IPS-18a (cell line): ENCODE measurements at regions not wholly inside any gene's neighbourhood (a gene's known extent, or its start where the extent isn't known, plus 50 kb on each side); places are given as distances from the start of the nearest gene placed in this dataset.
"Not testable (repeated sequence)": the region's sequence is repeated elsewhere in the genome, so short reads cannot be mapped to it uniquely, and the experiment has no call there.

Source experiments
- H3K27ac ChIP-seq: one replicate; pipeline ENCODE4 v1.5.1; 2013; ENCODE audit warnings: low read length
- H3K27me3 ChIP-seq: one replicate; pipeline ENCODE4 v1.6.1; 2013; ENCODE audit warnings: mild to moderate bottlenecking, low read length; ENCODE audit not compliant: control insufficient read depth, insufficient read depth
- H3K36me3 ChIP-seq: one replicate; pipeline ENCODE4 v1.6.1; 2013; ENCODE audit warnings: low read depth, low read length; ENCODE audit not compliant: control insufficient read depth
- H3K4me1 ChIP-seq: one replicate; pipeline ENCODE4 v1.6.1; 2013; ENCODE audit warnings: low read depth, low read length; ENCODE audit not compliant: control insufficient read depth
- H3K4me3 ChIP-seq: one replicate; pipeline ENCODE4 v1.5.1; 2013; ENCODE audit warnings: low read length
- H3K9ac ChIP-seq: one replicate; pipeline ENCODE4 v1.6.1; 2013; ENCODE audit warnings: mild to moderate bottlenecking, low read length, moderate library complexity
- H3K9me3 ChIP-seq: one replicate; pipeline ENCODE4 v1.6.1; 2013; ENCODE audit warnings: low read depth, low read length; ENCODE audit not compliant: control insufficient read depth

DNA sequence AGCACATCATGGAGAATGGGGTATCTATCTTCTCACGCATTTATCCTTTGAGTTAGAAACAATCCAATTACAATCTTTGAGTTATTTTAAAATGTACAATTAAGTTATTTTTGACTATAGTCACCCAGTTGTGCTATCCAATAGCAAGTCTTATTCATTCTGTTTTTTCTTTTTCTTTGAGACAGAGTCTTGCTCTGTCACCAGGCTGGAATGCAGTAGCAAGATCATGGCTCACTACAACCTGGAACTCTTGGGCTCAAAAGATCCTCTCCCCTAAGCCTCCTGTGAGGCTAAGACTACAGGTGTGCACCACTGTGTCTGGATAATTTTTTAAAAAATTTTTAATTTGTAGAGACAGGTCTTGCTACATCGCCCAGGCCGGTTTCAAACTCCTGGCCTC lies 201.5 kb upstream of the ZNF217 start:
- Histone ChIP-seq H3K27me3 (no peaks in the 10 kb centered on the region), H3K4me1 (peaks cover 6% of the 10 kb centered on the region), H3K4me3 (no peak overlapping the region), H3K9ac (no peak overlapping the region), H3K27ac (no peak overlapping the region), H3K36me3 (no peaks in the 10 kb centered on the region), H3K9me3 (no peaks in the 10 kb centered on the region)

DNA sequence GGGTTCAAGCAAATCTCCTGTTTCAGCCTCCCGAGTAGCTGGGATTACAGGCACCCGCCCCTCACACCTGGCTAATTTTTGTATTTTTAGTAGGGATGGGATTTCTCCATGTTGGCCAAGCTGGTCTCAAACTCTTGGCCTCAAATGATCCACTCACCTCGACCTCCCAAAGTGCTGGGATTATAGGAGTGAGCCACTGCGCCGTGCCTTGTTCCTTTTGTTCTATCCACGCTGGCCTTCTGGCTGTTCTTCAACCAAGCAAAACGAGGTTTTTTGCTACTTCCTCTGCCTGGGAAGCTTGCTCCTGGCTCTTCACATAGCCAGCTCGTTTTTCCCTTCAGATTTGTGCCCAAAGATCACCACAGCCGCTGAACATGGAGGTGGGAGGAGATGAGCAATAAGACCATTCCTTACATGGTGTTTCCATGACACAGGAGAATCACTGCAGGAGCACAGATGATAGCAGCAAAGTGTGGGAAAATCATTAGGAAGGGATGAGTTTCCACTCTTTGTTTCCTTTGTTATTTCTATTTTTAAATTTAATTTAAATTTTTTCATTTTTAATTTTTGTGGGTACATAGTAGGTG lies 201.0 kb upstream of the ZNF217 start:
- Histone ChIP-seq H3K4me1 (peaks cover 10% of the 10 kb centered on the region), H3K9me3 (no peaks in the 10 kb centered on the region), H3K27ac (no peak overlapping the region), H3K27me3 (no peaks in the 10 kb centered on the region), H3K36me3 (no peaks in the 10 kb centered on the region), H3K4me3 (no peak overlapping the region), H3K9ac (no peak overlapping the region)

DNA sequence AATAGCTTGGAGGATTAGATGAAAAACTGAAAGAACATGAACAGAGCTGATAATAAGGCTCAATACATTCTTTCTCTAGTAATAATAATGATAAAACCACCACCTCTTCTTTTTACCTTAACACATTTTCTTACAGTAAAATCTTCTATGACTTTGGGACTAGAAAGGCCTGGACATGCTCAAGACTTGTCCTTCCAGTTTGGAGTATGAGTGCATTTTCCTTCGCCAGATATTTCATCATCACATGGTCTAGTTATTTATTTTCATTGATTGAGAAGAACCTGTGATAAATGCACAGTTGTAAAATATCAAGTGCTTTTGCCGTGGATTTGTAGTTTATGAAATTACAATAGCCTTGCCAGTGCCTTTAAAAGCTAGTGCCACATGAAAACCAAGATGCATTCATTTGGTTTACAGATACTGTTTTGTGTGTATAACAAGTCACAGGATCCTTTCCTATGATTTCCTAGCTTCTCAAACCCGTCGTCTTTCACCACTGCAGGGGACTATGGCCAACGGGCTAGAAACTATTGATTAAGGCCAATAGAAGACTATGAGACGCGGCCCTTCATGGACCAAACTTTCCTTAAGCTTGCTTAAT lies 200.2 kb upstream of the ZNF217 start:
- H3K9ac ChIP-seq, result no peak overlapping the region
- H3K27me3 ChIP-seq, result no peaks in the 10 kb centered on the region
- H3K27ac ChIP-seq, result no peak overlapping the region
- peaks cover 15% of the 10 kb centered on the region for H3K4me1 ChIP-seq
- no peaks in the 10 kb centered on the region for H3K36me3 ChIP-seq
- no peak overlapping the region for H3K4me3 ChIP-seq
- no peaks in the 10 kb centered on the region for H3K9me3 ChIP-seq

DNA sequence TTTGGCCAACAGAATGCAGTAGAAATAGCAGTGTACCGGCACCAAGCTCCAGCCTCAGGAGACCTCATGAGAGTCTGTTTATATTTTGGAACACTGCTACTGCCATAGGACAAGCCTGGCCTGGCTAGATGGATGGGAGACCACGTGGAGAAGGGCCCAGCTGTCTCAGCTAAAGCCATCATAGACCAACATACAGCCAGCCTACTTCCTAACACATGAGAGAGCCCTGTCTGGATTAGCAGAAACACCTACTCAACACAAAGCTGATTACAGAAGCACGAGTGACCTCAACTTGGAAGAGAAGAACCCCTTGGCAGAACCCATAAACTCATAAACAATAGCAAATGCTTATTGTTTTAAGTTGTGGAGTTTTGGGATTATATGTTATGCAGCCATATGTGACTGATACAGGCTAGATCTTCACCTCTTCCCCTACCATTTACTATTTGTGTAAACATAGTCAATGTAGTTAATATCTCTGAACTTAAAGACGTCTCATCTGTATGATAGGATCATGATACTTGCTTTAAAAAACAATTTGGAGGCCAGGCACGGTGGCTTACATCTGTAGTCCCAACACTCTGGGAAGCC lies 199.4 kb upstream of the ZNF217 start:
- Histone ChIP-seq H3K9me3 (no peaks in the 10 kb centered on the region), H3K27ac (no peak overlapping the region), H3K9ac (no peak overlapping the region), H3K27me3 (no peaks in the 10 kb centered on the region), H3K4me3 (no peak overlapping the region), H3K4me1 (peaks cover 15% of the 10 kb centered on the region), H3K36me3 (no peaks in the 10 kb centered on the region)

DNA sequence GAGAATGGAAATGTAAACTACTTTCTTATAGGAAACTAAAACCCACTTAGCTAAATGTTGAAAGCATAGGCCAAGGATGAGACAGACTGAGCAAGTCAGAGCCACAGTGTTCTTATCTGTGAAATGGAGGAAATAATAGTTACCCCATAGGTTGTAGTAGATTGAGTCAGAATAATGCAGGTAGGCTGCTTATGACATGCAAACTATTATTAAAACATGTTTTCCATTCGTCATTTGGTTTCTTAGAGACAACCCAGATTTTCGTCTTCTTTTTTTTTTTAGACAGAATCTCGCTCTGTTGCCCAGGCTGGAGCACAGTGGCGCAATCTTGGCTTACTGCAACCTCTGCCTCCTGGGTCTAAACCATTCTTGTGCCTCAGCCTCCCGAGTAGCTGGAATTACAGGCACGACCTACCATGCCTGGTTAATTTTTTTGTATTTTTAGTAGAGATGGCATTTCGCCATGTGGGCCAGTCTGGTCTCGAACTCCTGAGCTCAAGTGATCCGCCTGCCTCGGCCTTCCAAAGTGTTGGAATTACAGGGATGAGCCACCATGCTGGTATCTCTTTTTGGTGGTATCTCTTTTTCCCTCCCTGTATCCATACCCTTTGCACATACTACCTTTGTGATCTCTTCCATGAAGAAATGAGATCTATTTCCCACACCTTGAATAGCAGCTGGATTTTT lies 196.5 kb upstream of the ZNF217 start:
- H3K4me3 ChIP-seq, result no peak overlapping the region
- peaks cover 25% of the 10 kb centered on the region for H3K4me1 ChIP-seq
- no peak overlapping the region for H3K27ac ChIP-seq
- no peak overlapping the region for H3K9ac ChIP-seq
- H3K27me3 ChIP-seq, result no peaks in the 10 kb centered on the region
- no peaks in the 10 kb centered on the region for H3K9me3 ChIP-seq
- H3K36me3 ChIP-seq, result no peaks in the 10 kb centered on the region

DNA sequence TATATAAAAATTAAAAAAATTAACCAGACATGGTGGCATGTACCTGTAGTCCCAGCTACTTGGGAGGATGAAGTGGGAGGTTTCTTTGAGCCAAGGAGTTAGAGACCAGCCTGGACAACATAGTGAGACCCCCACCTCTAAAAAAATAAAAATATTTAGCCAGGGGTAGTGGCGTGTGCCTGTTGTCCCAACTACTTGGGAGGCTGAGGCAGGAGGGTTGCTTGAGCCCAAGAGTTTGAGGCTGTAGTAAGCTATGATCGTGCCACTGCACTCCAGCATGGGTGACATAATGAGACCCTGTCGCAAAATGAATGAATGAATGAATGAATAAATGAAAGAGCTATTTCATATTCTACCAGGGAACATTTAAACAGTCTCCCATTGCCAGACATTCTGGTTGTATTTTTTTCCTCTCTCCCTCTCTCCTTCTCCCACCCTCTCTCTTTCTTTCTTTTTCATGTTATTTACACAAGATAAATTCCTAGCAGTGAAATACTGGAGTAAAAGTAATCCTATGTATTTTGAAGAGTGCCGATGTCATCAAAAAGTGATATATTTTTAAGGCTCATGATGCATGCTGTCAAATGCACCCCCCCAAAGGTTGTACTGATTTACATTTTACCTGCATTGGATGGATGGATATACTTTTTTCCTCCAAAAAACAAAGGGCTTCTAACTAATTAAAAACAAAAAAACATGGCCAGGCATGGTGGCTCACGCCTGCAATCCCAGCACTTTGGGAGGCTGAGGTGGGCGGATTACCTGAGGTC lies 194.8 kb upstream of the ZNF217 start:
- H3K36me3 ChIP-seq, result no peaks in the 10 kb centered on the region
- H3K4me1 ChIP-seq, result peaks cover 25% of the 10 kb centered on the region
- no peaks in the 10 kb centered on the region for H3K9me3 ChIP-seq
- H3K27me3 ChIP-seq, result no peaks in the 10 kb centered on the region
- H3K4me3 ChIP-seq, result no peak overlapping the region
- H3K9ac ChIP-seq, result no peak overlapping the region
- no peak overlapping the region for H3K27ac ChIP-seq

DNA sequence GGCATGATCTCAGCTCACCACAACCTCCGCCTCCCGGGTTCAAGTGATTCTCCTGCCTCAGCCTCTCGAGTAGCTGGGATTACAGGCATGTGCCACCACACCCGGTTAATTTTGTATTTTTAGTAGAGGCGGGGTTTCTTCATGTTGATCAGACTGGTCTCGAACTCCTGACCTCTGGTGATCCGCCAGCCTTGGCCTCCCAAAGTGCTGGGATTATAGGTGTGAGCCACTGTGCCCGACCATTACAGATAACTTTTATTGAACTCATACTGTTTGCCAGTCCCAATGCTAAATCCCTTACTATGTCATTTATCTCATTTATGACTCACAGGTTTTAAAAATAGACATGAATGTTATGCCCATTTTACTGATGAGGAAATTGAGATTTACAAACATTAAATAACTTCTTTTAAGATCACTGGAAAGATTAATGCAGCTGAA lies 193.9 kb upstream of the ZNF217 start:
- not testable (repeated sequence) for H3K36me3 ChIP-seq, H3K4me3 ChIP-seq, H3K27me3 ChIP-seq, H3K9me3 ChIP-seq, H3K9ac ChIP-seq, H3K27ac ChIP-seq
- peaks cover 25% of the 10 kb centered on the region for H3K4me1 ChIP-seq

DNA sequence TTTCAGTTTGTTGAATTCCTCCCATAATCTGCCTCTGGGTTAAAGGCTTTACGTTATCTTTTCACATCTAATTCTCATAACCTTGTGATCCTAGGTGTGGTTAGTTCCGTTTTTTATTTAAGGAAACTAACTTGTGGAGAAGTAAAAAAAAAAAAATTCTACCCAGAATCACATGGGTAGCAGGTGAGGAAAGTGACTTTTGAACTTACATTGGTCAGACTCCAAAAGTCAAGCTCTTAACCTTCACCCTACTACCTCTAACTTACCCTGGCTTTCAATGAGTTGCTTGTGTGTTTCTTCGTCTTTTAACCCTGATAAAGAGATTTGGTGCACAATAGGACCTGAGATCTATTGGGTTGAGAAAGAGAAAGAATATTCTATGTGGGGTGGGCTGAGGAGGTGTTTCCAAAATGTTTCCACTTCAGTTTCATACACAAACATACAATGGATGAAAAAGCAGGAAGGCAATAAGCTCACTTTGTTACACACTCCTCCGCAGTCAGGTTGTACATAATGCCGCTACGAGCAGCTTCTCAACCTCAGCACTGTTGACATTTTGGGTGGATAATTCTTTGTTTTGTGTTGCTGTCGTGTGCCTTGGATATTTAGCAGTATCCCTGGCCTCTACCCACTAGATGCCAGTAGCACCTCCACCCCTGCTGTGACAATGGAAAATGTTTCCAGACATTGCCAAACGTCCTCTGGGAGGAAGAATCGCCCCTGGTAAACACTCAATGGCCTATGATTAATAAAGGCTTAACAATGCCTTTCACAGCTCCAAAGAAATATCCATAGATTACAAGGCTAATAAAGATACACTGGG lies 193.0 kb upstream of the ZNF217 start:
- H3K9me3 ChIP-seq, result no peaks in the 10 kb centered on the region

DNA sequence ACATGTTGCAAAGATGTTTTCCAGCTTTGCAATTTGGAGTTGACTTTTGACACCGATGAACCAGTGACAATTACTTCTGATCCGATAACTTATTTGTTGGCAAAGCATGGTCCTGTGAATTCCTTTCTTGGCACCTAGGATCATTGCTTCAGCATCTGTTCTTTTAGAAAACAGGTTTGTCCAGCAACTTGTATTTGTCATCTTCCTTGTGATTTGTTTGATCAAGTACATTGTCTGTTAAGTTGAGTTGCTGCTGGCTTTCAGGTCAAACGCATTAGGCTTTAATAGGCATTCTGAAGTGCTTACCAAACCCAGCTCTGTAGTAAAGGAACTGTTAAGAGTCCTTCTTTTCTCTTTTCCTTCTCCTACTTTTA lies 192.4 kb upstream of the ZNF217 start:
- H3K9me3 ChIP-seq, result no peaks in the 10 kb centered on the region
- no peak overlapping the region for H3K4me3 ChIP-seq
- no peaks in the 10 kb centered on the region for H3K27me3 ChIP-seq
- no peak overlapping the region for H3K27ac ChIP-seq
- no peaks in the 10 kb centered on the region for H3K36me3 ChIP-seq
- H3K4me1 ChIP-seq, result peaks cover 24% of the 10 kb centered on the region
- no peak overlapping the region for H3K9ac ChIP-seq

More for the DNA sequence above, 193.0 kb upstream of the ZNF217 start:
- Histone ChIP-seq H3K9ac (no peak overlapping the region), H3K4me1 (peaks cover 25% of the 10 kb centered on the region), H3K4me3 (no peak overlapping the region), H3K36me3 (no peaks in the 10 kb centered on the region), H3K27me3 (no peaks in the 10 kb centered on the region), H3K27ac (no peak overlapping the region)

DNA sequence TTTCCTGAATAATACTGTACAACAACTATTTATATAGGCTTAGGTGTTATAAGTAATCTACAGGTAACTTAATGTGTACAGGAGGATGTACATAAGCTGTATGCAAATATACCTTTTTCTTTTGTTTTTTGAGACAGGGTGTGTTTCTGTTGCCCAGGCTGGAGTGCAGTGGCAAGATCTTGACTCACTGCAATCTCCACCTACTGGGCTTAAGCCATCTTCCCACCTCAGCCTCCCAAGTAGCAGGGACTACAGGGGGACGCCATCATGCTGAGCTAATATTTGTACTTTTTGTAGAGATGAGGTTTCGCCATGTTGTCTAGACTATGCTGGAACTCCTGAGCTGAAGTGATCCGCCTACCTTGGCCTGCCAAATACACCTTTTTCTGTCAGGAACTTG lies 191.7 kb upstream of the ZNF217 start:
- H3K27me3 ChIP-seq, result no peaks in the 10 kb centered on the region
- no peaks in the 10 kb centered on the region for H3K36me3 ChIP-seq
- H3K9me3 ChIP-seq, result no peaks in the 10 kb centered on the region
- H3K4me1 ChIP-seq, result peaks cover 19% of the 10 kb centered on the region
- H3K4me3 ChIP-seq, result no peak overlapping the region
- H3K27ac ChIP-seq, result no peak overlapping the region
- H3K9ac ChIP-seq, result no peak overlapping the region

DNA sequence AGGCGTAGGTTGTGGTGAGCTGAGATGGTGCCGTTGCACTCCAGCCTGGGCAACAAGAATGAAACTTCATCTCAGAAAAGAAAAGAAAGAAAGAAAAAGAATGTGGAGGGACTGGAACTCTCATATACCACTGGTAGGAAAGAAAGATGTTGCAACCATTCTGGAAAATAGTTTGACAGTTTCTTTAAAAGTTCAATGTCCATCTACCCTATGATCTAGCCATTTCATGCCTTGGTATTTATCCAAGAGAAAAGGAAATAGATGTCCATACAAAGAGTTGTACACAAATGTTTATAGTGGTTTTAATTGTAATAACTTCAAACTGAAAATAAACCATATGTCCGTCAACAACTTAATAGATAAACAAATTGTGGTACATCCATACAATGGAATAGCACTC lies 190.1 kb upstream of the ZNF217 start:
- Histone ChIP-seq H3K36me3 (no peaks in the 10 kb centered on the region), H3K9me3 (no peaks in the 10 kb centered on the region), H3K27ac (no peak overlapping the region), H3K27me3 (no peaks in the 10 kb centered on the region), H3K4me1 (peaks cover 10% of the 10 kb centered on the region), H3K9ac (no peak overlapping the region), H3K4me3 (no peak overlapping the region)
